Neural progenitor cell (in vitro differentiated cells): ENCODE measurements at regions not wholly inside any gene's neighbourhood (a gene's known extent, or its start where the extent isn't known, plus 50 kb on each side); places are given as distances from the start of the nearest gene placed in this dataset.
"Not testable (repeated sequence)": the region's sequence is repeated elsewhere in the genome, so short reads cannot be mapped to it uniquely, and the experiment has no call there.

Source experiments
- DNase-seq: peaks from one replicate; pipeline ENCODE4 v3.0.0-alpha.2; 2016; ENCODE audit warnings: low spot score
- H2AFZ ChIP-seq: fragments of 200-600 bp; sonication (generic); replicated peaks from 2 replicates; pipeline ENCODE4 v1.6.1; 2016; ENCODE audit warnings: antibody characterized with exemption
- H3F3A ChIP-seq: fragments of 200-600 bp; sonication (generic); 2 replicates; pipeline ENCODE4 v1.6.1; 2016; ENCODE audit warnings: antibody characterized with exemption, low read depth
- H3K27ac ChIP-seq: fragments of 200-600 bp; sonication (generic); 2 replicates; pipeline ENCODE4 v1.5.1; 2016; ENCODE audit warnings: mild to moderate bottlenecking
- H3K27me3 ChIP-seq: fragments of 200-600 bp; sonication (generic); 2 replicates; pipeline ENCODE4 v1.6.1; 2016; ENCODE audit warnings: mild to moderate bottlenecking, moderate library complexity
- H3K36me3 ChIP-seq: fragments of 200-600 bp; sonication (generic); 2 replicates; pipeline ENCODE4 v1.5.1; 2016
- H3K4me1 ChIP-seq: fragments of 200-600 bp; sonication (generic); 2 replicates; pipeline ENCODE4 v1.6.1; 2016; ENCODE audit warnings: mixed run types
- H3K4me2 ChIP-seq: fragments of 200-600 bp; sonication (generic); 2 replicates; pipeline ENCODE4 v1.6.1; 2016
- H3K4me3 ChIP-seq: fragments of 200-600 bp; sonication (generic); 2 replicates; pipeline ENCODE4 v1.5.1; 2016
- H3K79me2 ChIP-seq: fragments of 200-600 bp; sonication (generic); 2 replicates; pipeline ENCODE4 v1.6.1; 2016; ENCODE audit warnings: low read depth
- H3K9ac ChIP-seq: fragments of 200-600 bp; sonication (generic); 2 replicates; pipeline ENCODE4 v1.6.1; 2016
- H3K9me3 ChIP-seq: fragments of 200-600 bp; sonication (generic); 2 replicates; pipeline ENCODE4 v1.5.1; 2016; ENCODE audit warnings: low read depth
- H4K20me1 ChIP-seq: fragments of 200-600 bp; sonication (generic); 2 replicates; pipeline ENCODE4 v1.6.1; 2016; ENCODE audit warnings: low read depth
- H3K27ac Mint-ChIP-seq: 3 replicates; pipeline ENCODE4 v1.8.0; 2021; ENCODE audit warnings: mixed read lengths
- H3K27me3 Mint-ChIP-seq: 2 replicates; pipeline ENCODE4 v1.8.0; 2022; ENCODE audit warnings: low read depth, mild to moderate bottlenecking, inconsistent platforms, moderate library complexity, mixed read lengths; ENCODE audit not compliant: insufficient read depth
- H3K36me3 Mint-ChIP-seq: 3 replicates; pipeline ENCODE4 v1.8.0; 2021; ENCODE audit warnings: mixed read lengths
- H3K4me1 Mint-ChIP-seq: 3 replicates; pipeline ENCODE4 v1.8.0; 2021; ENCODE audit warnings: mixed read lengths
- H3K4me3 Mint-ChIP-seq: 3 replicates; pipeline ENCODE4 v1.8.0; 2021; ENCODE audit warnings: mild to moderate bottlenecking, moderate library complexity, mixed read lengths
- H3K9me3 Mint-ChIP-seq: 3 replicates; pipeline ENCODE4 v1.8.0; 2020; ENCODE audit warnings: mixed read lengths
- EZH2 ChIP-seq: fragments of 200-600 bp; sonication (generic); IDR thresholded peaks from 2 replicates; pipeline ENCODE4 v1.6.1; 2017; ENCODE audit warnings: antibody characterized with exemption, mild to moderate bottlenecking, moderate library complexity
- EZH2phosphoT487 ChIP-seq: fragments of 200-600 bp; sonication (generic); IDR thresholded peaks from 2 replicates; pipeline ENCODE4 v1.6.1; 2017; ENCODE audit warnings: antibody characterized with exemption
- TF ChIP-seq, protein P1 (sequence below): fragments of 200-600 bp; sonication (generic); IDR thresholded peaks from 2 replicates; pipeline ENCODE4 v1.5.1; 2017; ENCODE audit warnings: antibody characterized with exemption, mild to moderate bottlenecking

DNA sequence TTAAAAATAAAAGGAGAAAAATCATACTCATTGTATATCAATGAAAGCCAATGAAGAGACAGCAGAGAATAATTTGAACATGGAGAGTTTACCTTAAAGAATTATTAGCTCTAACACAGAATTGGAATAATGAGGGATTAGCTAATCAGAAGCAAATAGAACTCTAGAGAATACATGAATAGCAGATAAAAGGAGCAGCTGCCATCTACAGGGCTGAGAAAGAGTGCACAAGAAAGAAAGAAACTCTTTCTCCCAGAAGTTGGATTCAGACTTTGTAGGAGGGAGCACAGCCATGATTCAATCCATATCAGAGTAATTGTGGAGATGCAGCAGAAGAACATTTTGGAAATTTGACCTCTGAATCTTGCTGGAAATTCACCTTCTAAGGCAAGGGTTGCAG lies 1171.2 kb downstream of the PLA2G4A start:
- no peaks in the 10 kb centered on the region for H3K9me3 ChIP-seq
- no peaks in the 10 kb centered on the region for H3K4me1 Mint-ChIP-seq
- no peak overlapping the region for H3K9ac ChIP-seq
- no peaks in the 10 kb centered on the region for H3K36me3 ChIP-seq
- H3K4me2 ChIP-seq: no peak overlapping the region
- no peaks in the 10 kb centered on the region for H3K27me3 Mint-ChIP-seq
- H3K36me3 Mint-ChIP-seq: no peaks in the 10 kb centered on the region
- peaks cover 3% of the 10 kb centered on the region for H3K9me3 Mint-ChIP-seq
- no peak overlapping the region for H3K4me3 Mint-ChIP-seq
- H3K27ac ChIP-seq: no peak overlapping the region
- no peaks in the 10 kb centered on the region for H4K20me1 ChIP-seq
- no peaks in the 10 kb centered on the region for H3K27me3 ChIP-seq
- H3K4me1 ChIP-seq: no peaks in the 10 kb centered on the region
- H3K27ac Mint-ChIP-seq: no peak overlapping the region
- H2AFZ ChIP-seq: peak overlapping the region; percentile 48
- H3F3A ChIP-seq: no peaks in the 10 kb centered on the region
- DNase-seq: no peak
- TF ChIP-seq, protein P1, sequence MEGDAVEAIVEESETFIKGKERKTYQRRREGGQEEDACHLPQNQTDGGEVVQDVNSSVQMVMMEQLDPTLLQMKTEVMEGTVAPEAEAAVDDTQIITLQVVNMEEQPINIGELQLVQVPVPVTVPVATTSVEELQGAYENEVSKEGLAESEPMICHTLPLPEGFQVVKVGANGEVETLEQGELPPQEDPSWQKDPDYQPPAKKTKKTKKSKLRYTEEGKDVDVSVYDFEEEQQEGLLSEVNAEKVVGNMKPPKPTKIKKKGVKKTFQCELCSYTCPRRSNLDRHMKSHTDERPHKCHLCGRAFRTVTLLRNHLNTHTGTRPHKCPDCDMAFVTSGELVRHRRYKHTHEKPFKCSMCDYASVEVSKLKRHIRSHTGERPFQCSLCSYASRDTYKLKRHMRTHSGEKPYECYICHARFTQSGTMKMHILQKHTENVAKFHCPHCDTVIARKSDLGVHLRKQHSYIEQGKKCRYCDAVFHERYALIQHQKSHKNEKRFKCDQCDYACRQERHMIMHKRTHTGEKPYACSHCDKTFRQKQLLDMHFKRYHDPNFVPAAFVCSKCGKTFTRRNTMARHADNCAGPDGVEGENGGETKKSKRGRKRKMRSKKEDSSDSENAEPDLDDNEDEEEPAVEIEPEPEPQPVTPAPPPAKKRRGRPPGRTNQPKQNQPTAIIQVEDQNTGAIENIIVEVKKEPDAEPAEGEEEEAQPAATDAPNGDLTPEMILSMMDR: peak; percentile 36
- TF ChIP-seq EZH2: no peak
- no peaks in the 10 kb centered on the region for H3K79me2 ChIP-seq
- H3K4me3 ChIP-seq: no peak overlapping the region

DNA sequence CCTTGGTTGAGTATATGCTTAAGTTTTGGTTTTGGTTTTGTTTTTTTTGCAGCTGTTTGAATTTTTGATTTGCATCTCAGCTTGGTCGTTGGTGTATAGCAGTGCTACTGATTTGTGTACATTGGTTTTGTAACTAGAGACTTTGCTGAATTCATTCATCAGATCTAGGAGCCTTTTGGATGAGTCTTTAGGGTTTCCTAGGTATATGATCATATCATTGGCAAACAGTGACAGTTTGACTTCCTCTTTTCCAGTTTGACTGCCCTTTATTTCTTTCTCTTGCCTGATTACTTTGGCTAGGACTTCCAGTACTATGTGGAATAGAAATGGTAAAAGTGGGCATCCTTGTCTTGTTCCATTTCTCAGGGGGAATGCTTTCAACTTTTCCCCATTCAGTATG lies 1174.9 kb downstream of the PLA2G4A start:
- H3K36me3 Mint-ChIP-seq, H3K79me2 ChIP-seq, H3K4me1 Mint-ChIP-seq, H4K20me1 ChIP-seq, H3K9me3 Mint-ChIP-seq, H3K27me3 ChIP-seq, H3F3A ChIP-seq, H2AFZ ChIP-seq, DNase-seq, H3K4me1 ChIP-seq, H3K27me3 Mint-ChIP-seq, H3K36me3 ChIP-seq, H3K4me3 Mint-ChIP-seq, H3K4me2 ChIP-seq, H3K9me3 ChIP-seq, H3K27ac Mint-ChIP-seq, H3K4me3 ChIP-seq, H3K9ac ChIP-seq, H3K27ac ChIP-seq: not testable (repeated sequence)

DNA sequence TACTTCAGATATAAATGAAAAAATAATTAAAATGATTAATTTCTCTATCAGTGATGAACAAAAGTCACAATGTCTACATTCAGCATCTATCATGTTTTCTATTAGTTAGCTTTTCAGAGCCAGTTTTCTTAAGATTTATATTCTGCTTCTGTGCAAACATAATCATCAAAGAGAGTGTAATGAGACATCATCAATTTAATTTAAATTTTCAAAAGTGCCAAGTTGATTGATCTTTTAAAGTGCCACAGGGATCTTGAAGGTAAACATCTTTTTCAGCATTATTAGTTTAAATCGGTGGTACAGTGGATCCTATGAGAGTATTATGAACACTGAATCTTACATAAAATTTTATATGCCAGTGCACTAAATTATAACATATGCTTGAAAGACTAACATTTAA lies 1176.1 kb downstream of the PLA2G4A start:
- Histone ChIP-seq H3K4me1 (no peaks in the 10 kb centered on the region), H3K27ac (no peak overlapping the region), H3K9ac (no peak overlapping the region), H3K4me3 (no peak overlapping the region), H3K36me3 (no peaks in the 10 kb centered on the region), H3K4me2 (no peak overlapping the region), H3K9me3 (no peaks in the 10 kb centered on the region), H2AFZ (no peak overlapping the region), H3F3A (no peaks in the 10 kb centered on the region), H3K79me2 (no peaks in the 10 kb centered on the region), H4K20me1 (no peaks in the 10 kb centered on the region), H3K27me3 (no peaks in the 10 kb centered on the region)
- TF ChIP-seq EZH2phosphoT487 (no peak), EZH2 (no peak)
- TF ChIP-seq, protein P1: no peak
- Mint-ChIP-seq H3K27me3 (no peaks in the 10 kb centered on the region), H3K9me3 (peaks cover 3% of the 10 kb centered on the region), H3K4me1 (no peaks in the 10 kb centered on the region), H3K4me3 (no peak overlapping the region), H3K27ac (no peak overlapping the region), H3K36me3 (no peaks in the 10 kb centered on the region)
- no peak for DNase-seq

DNA sequence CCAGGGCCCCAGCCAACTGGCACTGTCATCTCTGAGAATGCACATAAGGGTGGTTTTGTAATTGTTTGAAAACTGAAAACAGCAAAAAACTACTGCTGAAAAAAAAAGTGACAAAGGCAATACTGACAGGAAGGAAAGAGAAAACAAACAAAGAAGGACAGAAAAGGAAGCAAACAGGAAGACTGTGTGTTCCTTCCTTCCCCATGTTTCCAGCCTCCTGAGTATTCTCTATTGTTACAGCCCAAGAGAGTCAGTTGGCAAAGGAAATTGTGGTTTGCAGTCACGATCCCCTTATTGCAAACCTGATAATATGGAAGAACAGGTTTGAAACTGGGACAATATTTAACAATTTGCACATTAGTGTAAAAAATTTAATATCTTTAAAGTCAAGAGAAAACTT lies 1177.6 kb downstream of the PLA2G4A start:
- no peaks in the 10 kb centered on the region for H3K27me3 Mint-ChIP-seq
- TF ChIP-seq EZH2phosphoT487 (no peak), EZH2 (no peak)
- TF ChIP-seq, protein P1: no peak
- Histone ChIP-seq H3K36me3 (no peaks in the 10 kb centered on the region), H4K20me1 (no peaks in the 10 kb centered on the region), H2AFZ (peak overlapping the region; percentile 66), H3K4me2 (no peak overlapping the region), H3K4me3 (no peak overlapping the region), H3K4me1 (no peaks in the 10 kb centered on the region), H3K9me3 (no peaks in the 10 kb centered on the region), H3K79me2 (no peaks in the 10 kb centered on the region), H3F3A (no peaks in the 10 kb centered on the region), H3K27ac (no peak overlapping the region), H3K27me3 (no peaks in the 10 kb centered on the region), H3K9ac (no peak overlapping the region)
- H3K4me3 Mint-ChIP-seq: no peak overlapping the region
- H3K36me3 Mint-ChIP-seq: no peaks in the 10 kb centered on the region
- H3K4me1 Mint-ChIP-seq: no peaks in the 10 kb centered on the region
- DNase-seq: no peak
- H3K27ac Mint-ChIP-seq: no peak overlapping the region
- H3K9me3 Mint-ChIP-seq: peaks cover 3% of the 10 kb centered on the region

DNA sequence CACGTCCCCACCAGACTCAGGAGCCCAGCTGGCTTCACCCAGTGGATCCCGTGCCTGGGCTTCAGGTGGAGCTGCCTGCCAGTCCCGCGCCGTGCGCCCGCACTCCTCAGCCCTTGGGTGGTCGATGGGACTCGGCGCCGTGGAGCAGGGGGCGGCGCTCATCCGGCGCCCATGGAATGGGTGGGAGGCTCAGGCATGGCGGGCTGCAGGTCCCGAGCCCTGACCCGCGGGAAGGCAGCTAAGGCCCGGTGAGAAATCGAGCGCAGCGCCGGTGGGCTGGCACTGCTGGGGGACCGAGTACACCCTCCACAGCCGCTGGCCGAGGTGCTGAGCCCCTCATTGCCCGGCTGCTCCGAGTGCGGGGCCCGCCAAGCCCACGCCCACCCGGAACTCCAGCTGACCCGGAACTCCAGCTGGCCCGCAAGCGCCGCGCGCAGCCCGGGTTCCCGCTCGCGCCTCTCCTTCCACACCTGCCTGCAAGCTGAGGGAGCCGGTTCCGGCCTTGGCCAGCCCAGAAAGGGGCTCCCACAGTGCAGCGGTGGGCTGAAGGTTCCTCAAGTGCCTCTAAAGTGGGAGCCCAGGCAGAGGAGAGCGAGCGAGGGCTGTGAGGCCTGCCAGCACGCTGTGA lies 1184.6 kb downstream of the PLA2G4A start:
- not testable (repeated sequence) for H3K4me1 Mint-ChIP-seq, H3K4me3 ChIP-seq, H3K4me2 ChIP-seq, H3K27me3 ChIP-seq, H3K27me3 Mint-ChIP-seq, H3K9me3 ChIP-seq, H3K4me1 ChIP-seq, H3K9ac ChIP-seq, H2AFZ ChIP-seq, H3K27ac Mint-ChIP-seq, H3K4me3 Mint-ChIP-seq, H3K79me2 ChIP-seq, H3K36me3 ChIP-seq, H3F3A ChIP-seq, H3K36me3 Mint-ChIP-seq, H3K27ac ChIP-seq, DNase-seq, H3K9me3 Mint-ChIP-seq, H4K20me1 ChIP-seq
